HepG2 (cell line): ENCODE measurements at regions not wholly inside any gene's neighbourhood (a gene's known extent, or its start where the extent isn't known, plus 50 kb on each side); places are given as distances from the start of the nearest gene placed in this dataset.

Source experiments
- ATAC-seq: fragments of 200-7000 bp; cut with Tn5 transposase; 3 replicates; pipeline ENCODE4 v1.9.1; 2020; ENCODE audit warnings: mild to moderate bottlenecking, moderate library complexity
- BruUV-seq: library from RNA; stranded (reverse); fragments of 400-500 nt; replicated peaks from 2 replicates; lab custom pipeline; 2021; lab: Mats Ljungman, UMichigan
- CTCF ChIA-PET: fragments of 300-600 bp; formaldehyde crosslinking; extraction: SDS; loops from one replicate; lab custom pipeline; 2021; ENCODE audit warnings: low total read pairs, inconsistent platforms, low intra/inter-chr PET ratio; lab: Yijun Ruan, JAX
- POLR2A ChIA-PET: fragments of 350-600 bp; sonication (Branson Sonifier 250); formaldehyde crosslinking; loops from one replicate; lab custom pipeline; 2020; ENCODE audit warnings: antibody characterized with exemption, inconsistent platforms; lab: Yijun Ruan, JAX
- DNase-seq: peaks from one replicate; pipeline ENCODE4 v3.0.0-alpha.2; 2015; ENCODE audit warnings: low spot score
- FAIRE-seq: peaks from 3 replicates; lab custom pipeline; 2011; peaks lifted over from hg19 to GRCh38; lab: Jason Lieb, UNC
- H2AFZ ChIP-seq: one replicate; pipeline ENCODE4 v1.6.1; 2011; ENCODE audit warnings: low read length, inconsistent platforms
- H3K27ac ChIP-seq: fragments of 300-600 bp; 3 replicates; pipeline ENCODE4 v1.8.0; 2011; ENCODE audit warnings: mixed run types, mild to moderate bottlenecking, mixed read lengths, low read length, inconsistent platforms; ENCODE audit not compliant: insufficient read depth; ENCODE audit errors: extremely low read length
- H3K27me3 ChIP-seq, 2 experiments: fragments of 200-600 bp in 1 of 2; 2 replicates in 1 of 2; 3 replicates in 1 of 2; pipeline versions ENCODE4 v1.6.0 to v1.8.0; 2011; ENCODE audit warnings: low read length in 2 of 2, mild to moderate bottlenecking in 2 of 2, moderate library complexity in 2 of 2, inconsistent platforms in 1 of 2; ENCODE audit not compliant: insufficient read depth in 2 of 2, control insufficient read depth in 1 of 2
- H3K36me3 ChIP-seq, 2 experiments: fragments of 200-600 bp in 1 of 2; replicated peaks in 1 of 2; 2 replicates in 1 of 2; 3 replicates in 1 of 2; pipeline versions ENCODE4 v1.5.1 to v1.8.0; 2011; ENCODE audit warnings: low read length in 2 of 2, inconsistent platforms in 1 of 2; ENCODE audit not compliant: insufficient read depth in 2 of 2, control insufficient read depth in 1 of 2
- H3K4me1 ChIP-seq: 2 replicates; pipeline ENCODE4 v1.5.1; 2012; ENCODE audit warnings: low read length, inconsistent platforms; ENCODE audit not compliant: insufficient read depth
- H3K4me2 ChIP-seq: 2 replicates; pipeline ENCODE4 v1.6.0; 2011; ENCODE audit warnings: low read depth, low read length, inconsistent platforms
- H3K4me3 ChIP-seq, 3 experiments: fragments of 200-600 bp in 1 of 3; sonication (generic), shearing (Covaris generic) in 1 of 3; replicated peaks in 1 of 3; 2 replicates each; pipeline ENCODE4 v1.5.1; 2011 to 2016; ENCODE audit warnings: low read length in 3 of 3, inconsistent platforms in 2 of 3, low read depth in 2 of 3, mild to moderate bottlenecking in 2 of 3, control low read depth in 1 of 3, mixed read lengths in 1 of 3; ENCODE audit not compliant: insufficient read depth in 1 of 3
- H3K79me2 ChIP-seq: one replicate; pipeline ENCODE4 v1.6.1; 2011; ENCODE audit warnings: low read length, inconsistent platforms; ENCODE audit not compliant: insufficient read depth
- H3K9ac ChIP-seq: 2 replicates; pipeline ENCODE4 v1.6.0; 2011; ENCODE audit warnings: mild to moderate bottlenecking, low read depth, low read length, inconsistent platforms; ENCODE audit not compliant: insufficient read depth
- H3K9me3 ChIP-seq: 2 replicates; pipeline ENCODE4 v1.5.1; 2012; ENCODE audit warnings: mild to moderate bottlenecking, low read length
- H4K20me1 ChIP-seq: 2 replicates; pipeline ENCODE4 v1.6.0; 2011; ENCODE audit warnings: inconsistent platforms, mild to moderate bottlenecking, low read length, moderate library complexity; ENCODE audit not compliant: insufficient read depth
- AHDC1 ChIP-seq: sonication (generic); formaldehyde crosslinking; IDR thresholded peaks from 2 replicates; pipeline ENCODE4 v1.5.1; 2020; ENCODE audit warnings: mild to moderate bottlenecking, missing genetic modification reagents, borderline replicate concordance
- ARID2 ChIP-seq: sonication (generic); formaldehyde crosslinking; IDR thresholded peaks from 2 replicates; pipeline ENCODE4 v1.8.1; 2022; ENCODE audit warnings: mild to moderate bottlenecking, missing genetic modification reagents, borderline replicate concordance
- ERF ChIP-seq: IDR thresholded peaks from 2 replicates; pipeline ENCODE4 v1.6.1; 2018; ENCODE audit warnings: missing biosample characterization, missing genetic modification reagents
- GABPA ChIP-seq, 2 experiments: IDR thresholded peaks; 2 replicates each; pipeline ENCODE4 v1.6.1; 2011 to 2016; ENCODE audit warnings: low read depth in 2 of 2, low read length in 1 of 2, missing biosample characterization in 1 of 2, missing genetic modification characterization in 1 of 2
- NONO ChIP-seq, 2 experiments: fragments of 450-650 bp in 1 of 2; sonication (generic) in 1 of 2; formaldehyde crosslinking in 1 of 2; IDR thresholded peaks in 1 of 2; conservative IDR thresholded peaks in 1 of 2; 2 replicates each; pipeline versions ENCODE4 v1.6.1 to v1.8.0; 2017 to 2022; ENCODE audit warnings: mild to moderate bottlenecking in 1 of 2, missing genetic modification reagents in 1 of 2, moderate library complexity in 1 of 2
- RBM22 ChIP-seq: fragments of 200-400 bp; formaldehyde crosslinking; optimal IDR thresholded peaks from 2 replicates; pipeline ENCODE3; 2017; ENCODE audit warnings: mild to moderate bottlenecking, low read length, moderate library complexity
- SOX5 ChIP-seq: IDR thresholded peaks from 2 replicates; pipeline ENCODE4 v1.6.1; 2016; ENCODE audit warnings: borderline replicate concordance
- ZBTB7A ChIP-seq: sonication (generic); formaldehyde crosslinking; IDR thresholded peaks from 2 replicates; pipeline ENCODE4 v1.8.0; 2022; ENCODE audit warnings: mild to moderate bottlenecking, missing genetic modification reagents
- ZFP90 ChIP-seq: sonication (generic); formaldehyde crosslinking; IDR thresholded peaks from 2 replicates; pipeline ENCODE4 v1.8.0; 2022; ENCODE audit warnings: missing genetic modification reagents, mild to moderate bottlenecking, inconsistent platforms, borderline replicate concordance
- ZKSCAN1 ChIP-seq: fragments of 150-350 bp; IDR thresholded peaks from 2 replicates; pipeline ENCODE4 v1.6.1; 2014; ENCODE audit warnings: low read length
- ZNF619 ChIP-seq: sonication (generic); formaldehyde crosslinking; IDR thresholded peaks from 2 replicates; pipeline ENCODE4 v1.4.0; 2020; ENCODE audit warnings: mild to moderate bottlenecking, missing genetic modification reagents
- ZNF691 ChIP-seq: sonication (generic); formaldehyde crosslinking; IDR thresholded peaks from 2 replicates; pipeline ENCODE4 v1.4.0; 2020; ENCODE audit warnings: missing genetic modification reagents, low read depth, mild to moderate bottlenecking, borderline replicate concordance
- ZNF777 ChIP-seq: sonication (generic); formaldehyde crosslinking; IDR thresholded peaks from 2 replicates; pipeline ENCODE4 v1.4.0; 2020; ENCODE audit warnings: missing genetic modification reagents
- ZNF792 ChIP-seq: IDR thresholded peaks from 2 replicates; pipeline ENCODE4 v1.6.1; 2016
- WGBS: methylation state at CpG from one replicate; pipeline ENCODE4 v1.1.6; 2017; ENCODE audit warnings: low lambda C conversion rate; 5-methylcytosine and 5-hydroxymethylcytosine counted together
- in situ Hi-C: cut with HindIII; loops from 2 replicates; pipeline ENCODE4 v1.10.0; 2017; ENCODE audit warnings: low pct_unique_long_range_greater_than_20kb; ENCODE audit not compliant: extremely low pct_ligation_motif_present
- intact Hi-C: fragments of 100-400 bp; cut with micrococcal nuclease; formaldehyde crosslinking; loops from one replicate; pipeline ENCODE4 v1.10.0; 2022; ENCODE audit not compliant: unreplicated experiment

- WGBS = 42% methylated on average over 4 of the region's 4 CpGs
- Histone ChIP-seq H3K27ac (no peak overlapping the region), H3K4me2 (no peak overlapping the region), H3K36me3 (no peaks in the 10 kb centered on the region), H4K20me1 (no peaks in the 10 kb centered on the region), H2AFZ (no peak overlapping the region), H3K9ac (no peak overlapping the region), H3K4me1 (no peaks in the 10 kb centered on the region; the same call in 1 of the 2 replicates), H3K79me2 (no peaks in the 10 kb centered on the region), H3K4me3 (no peak overlapping the region), H3K9me3 (no peaks in the 10 kb centered on the region), H3K27me3 (no peaks in the 10 kb centered on the region)
- no peak for FAIRE-seq
- intact Hi-C loops = no loop called here
- ChIA-PET POLR2A (no interaction called here), CTCF (no interaction called here)
- ATAC-seq = no peak
- no TSS peak for BruUV-seq
- DNase-seq = no peak
- TF ChIP-seq ARID2 (CRISPR knock-in tag) (no peak), ZNF777 (CRISPR knock-in tag) (no peak), NONO (IDR thresholded peaks at IDR 0.05) (no peak), NONO (CRISPR knock-in tag; conservative IDR thresholded peaks at IDR 0.05) (no peak), ZNF619 (no peak), GABPA (IDR thresholded peaks at IDR 0.05; ENCODE audit: low read depth, low read length) (no peak), GABPA (CRISPR knock-in tag; IDR thresholded peaks at IDR 0.05; ENCODE audit: low read depth) (no peak), ZKSCAN1 (no peak), ZBTB7A (CRISPR knock-in tag) (no peak), ERF (CRISPR knock-in tag) (no peak), ZNF792 (CRISPR knock-in tag) (no peak), RBM22 (no peak)
- in situ Hi-C loops = no loop called here
Measured at GRCh38 chr15:61422773-61423172, 193.7 kb upstream of the RORA start.

- no peak for FAIRE-seq
- no peak overlapping the region for H3K4me3 ChIP-seq
- H3K4me1 ChIP-seq = no peaks in the 10 kb centered on the region; the same call in 1 of the 2 replicates
- intact Hi-C loops (no loop called here), in situ Hi-C loops (no loop called here)
- H2AFZ ChIP-seq = no peak overlapping the region
- peak; percentile 2 for DNase-seq
- no peak overlapping the region for H3K27ac ChIP-seq
- H3K79me2 ChIP-seq = no peaks in the 10 kb centered on the region
- no peaks in the 10 kb centered on the region for H3K27me3 ChIP-seq
- no peak overlapping the region for H3K9ac ChIP-seq
- no peaks in the 10 kb centered on the region for H3K9me3 ChIP-seq
- CTCF ChIA-PET = no interaction called here
- BruUV-seq = no TSS peak
- no peaks in the 10 kb centered on the region for H3K36me3 ChIP-seq
- H3K4me2 ChIP-seq = no peak overlapping the region
- 0% methylated on average over 1 of the region's 1 CpG for WGBS
- no peaks in the 10 kb centered on the region for H4K20me1 ChIP-seq
- ATAC-seq = peak; percentile 35; the same call in 1 of the 3 replicates
- POLR2A ChIA-PET = no interaction called here
- TF ChIP-seq ZFP90 (CRISPR knock-in tag) (no peak), ZNF691 (CRISPR knock-in tag) (no peak), AHDC1 (CRISPR knock-in tag) (0 out of 2 replicates have a peak, but pooled peaks have one; percentile 26), SOX5 (peak; percentile 37; the same call in 1 of the 2 replicates)
Measured at GRCh38 chr15:61421938-61422337, 192.8 kb upstream of the RORA start.
